ENCODE measurements at regions not wholly inside any gene's neighbourhood (a gene's known extent, or its start where the extent isn't known, plus 50 kb on each side); places are given as distances from the start of the nearest gene placed in this dataset.

- CTCF ChIA-PET = interaction anchor here (1.4 kb wide), 1 partner anchor 10 kb away, joined by 3 read pairs; no protein-coding TSS in a partner anchor
- intact Hi-C loops (cut with micrococcal nuclease; ENCODE audit: unreplicated experiment) = no loop called here
- Mint-ChIP-seq H3K9me3 (ENCODE audit: low read depth, unreplicated experiment) (no peaks in the 10 kb centered on the region), H3K36me3 (ENCODE audit: insufficient read depth, unreplicated experiment) (peaks cover 24% of the 10 kb centered on the region), H3K27me3 (ENCODE audit: unreplicated experiment) (no peaks in the 10 kb centered on the region), H3K4me3 (ENCODE audit: low read depth, unreplicated experiment) (no peak overlapping the region), H3K27ac (ENCODE audit: unreplicated experiment) (peak overlapping the region; percentile 99), H3K4me1 (ENCODE audit: low read depth, unreplicated experiment) (peaks cover 32% of the 10 kb centered on the region)
- no TSS peak for BruUV-seq (replicated peaks)
- DNase-seq = no peak
- TF ChIP-seq CTCF (IDR thresholded peaks at IDR 0.05; ENCODE audit: unreplicated experiment) = no peak
Observed at GRCh38 chr15:92829875-92830274, 70.2 kb upstream of the CHD2 start.

- TF ChIP-seq CTCF (IDR thresholded peaks at IDR 0.05; ENCODE audit: unreplicated experiment) = no peak
- H3K4me1 Mint-ChIP-seq (ENCODE audit: low read depth, unreplicated experiment) = peaks cover 32% of the 10 kb centered on the region
- DNase-seq = no peak
- TSS peak; percentile 96 for BruUV-seq (replicated peaks)
- peaks cover 24% of the 10 kb centered on the region for H3K36me3 Mint-ChIP-seq (ENCODE audit: insufficient read depth, unreplicated experiment)
- peak overlapping the region; percentile 62 for H3K4me3 Mint-ChIP-seq (ENCODE audit: low read depth, unreplicated experiment)
- CTCF ChIA-PET = interaction anchor here (0.5 to 2.7 kb wide), 16 partner anchors 9 to 281 kb away, joined by 3 to 20 read pairs (median 6); no protein-coding TSS in a partner anchor
- peak overlapping the region; percentile 99 for H3K27ac Mint-ChIP-seq (ENCODE audit: unreplicated experiment)
- intact Hi-C loops (cut with micrococcal nuclease; ENCODE audit: unreplicated experiment) = loop anchor here (1.0 kb wide), 1 partner anchor 51 kb away; no protein-coding TSS in a partner anchor
- no peaks in the 10 kb centered on the region for H3K9me3 Mint-ChIP-seq (ENCODE audit: low read depth, unreplicated experiment)
- no peaks in the 10 kb centered on the region for H3K27me3 Mint-ChIP-seq (ENCODE audit: unreplicated experiment)
Observed at GRCh38 chr15:92831336-92831654, 68.8 kb upstream of the CHD2 start.

GRCh38 chr15:92831655-92832328 is 68.3 kb upstream of the CHD2 start:
- peaks cover 32% of the 10 kb centered on the region for H3K4me1 Mint-ChIP-seq (ENCODE audit: low read depth, unreplicated experiment)
- TF ChIP-seq CTCF (IDR thresholded peaks at IDR 0.05; ENCODE audit: unreplicated experiment) = no peak
- peak; percentile 96 for DNase-seq
- H3K27me3 Mint-ChIP-seq (ENCODE audit: unreplicated experiment) = no peaks in the 10 kb centered on the region
- CTCF ChIA-PET = interaction anchor here (0.5 to 2.7 kb wide), 16 partner anchors 10 to 281 kb away, joined by 3 to 20 read pairs (median 6); partner anchors contain the start of gene CHD2
- BruUV-seq (replicated peaks) = no TSS peak
- intact Hi-C loops (cut with micrococcal nuclease; ENCODE audit: unreplicated experiment) = loop anchor here (1.0 kb wide), 1 partner anchor 51 kb away; no protein-coding TSS in a partner anchor
- H3K36me3 Mint-ChIP-seq (ENCODE audit: insufficient read depth, unreplicated experiment) = peaks cover 24% of the 10 kb centered on the region
- peak overlapping the region; percentile 62 for H3K4me3 Mint-ChIP-seq (ENCODE audit: low read depth, unreplicated experiment)
- peak overlapping the region; percentile 99 for H3K27ac Mint-ChIP-seq (ENCODE audit: unreplicated experiment)
- no peaks in the 10 kb centered on the region for H3K9me3 Mint-ChIP-seq (ENCODE audit: low read depth, unreplicated experiment)

- no peak for DNase-seq
- H3K9me3 Mint-ChIP-seq (ENCODE audit: low read depth, unreplicated experiment) = no peaks in the 10 kb centered on the region
- H3K27ac Mint-ChIP-seq (ENCODE audit: unreplicated experiment) = peak overlapping the region; percentile 99
- BruUV-seq (replicated peaks) = no TSS peak
- H3K4me3 Mint-ChIP-seq (ENCODE audit: low read depth, unreplicated experiment) = no peak overlapping the region
- intact Hi-C loops (cut with micrococcal nuclease; ENCODE audit: unreplicated experiment) = no loop called here
- CTCF ChIA-PET = interaction anchor here (2.0 to 2.7 kb wide), 4 partner anchors 13 to 74 kb away, joined by 5 to 20 read pairs (median 10); no protein-coding TSS in a partner anchor
- no peak for TF ChIP-seq CTCF (IDR thresholded peaks at IDR 0.05; ENCODE audit: unreplicated experiment)
- peaks cover 24% of the 10 kb centered on the region for H3K36me3 Mint-ChIP-seq (ENCODE audit: insufficient read depth, unreplicated experiment)
- H3K27me3 Mint-ChIP-seq (ENCODE audit: unreplicated experiment) = no peaks in the 10 kb centered on the region
- H3K4me1 Mint-ChIP-seq (ENCODE audit: low read depth, unreplicated experiment) = peaks cover 32% of the 10 kb centered on the region
Observed at GRCh38 chr15:92833106-92833433, 67.1 kb upstream of the CHD2 start.

Measured in Calu3 (cell line).